Stimulated activated CD4-positive, alpha-beta T cell treated with anti-CD3 and anti-CD28 coated beads, Interleukin-4, amount 100 ng/mL, for 48 hours (primary cell): ENCODE measurements at regions not wholly inside any gene's neighbourhood (a gene's known extent, or its start where the extent isn't known, plus 50 kb on each side); places are given as distances from the start of the nearest gene placed in this dataset.
"Not testable (repeated sequence)": the region's sequence is repeated elsewhere in the genome, so short reads cannot be mapped to it uniquely, and the experiment has no call there.

ENCODE experiments used
- DNase-seq, 2 donors: peaks; one replicate each; pipeline ENCODE4 v3.0.0-alpha.2; 2020; ENCODE audit warnings: low read depth in 2 of 2

DNA sequence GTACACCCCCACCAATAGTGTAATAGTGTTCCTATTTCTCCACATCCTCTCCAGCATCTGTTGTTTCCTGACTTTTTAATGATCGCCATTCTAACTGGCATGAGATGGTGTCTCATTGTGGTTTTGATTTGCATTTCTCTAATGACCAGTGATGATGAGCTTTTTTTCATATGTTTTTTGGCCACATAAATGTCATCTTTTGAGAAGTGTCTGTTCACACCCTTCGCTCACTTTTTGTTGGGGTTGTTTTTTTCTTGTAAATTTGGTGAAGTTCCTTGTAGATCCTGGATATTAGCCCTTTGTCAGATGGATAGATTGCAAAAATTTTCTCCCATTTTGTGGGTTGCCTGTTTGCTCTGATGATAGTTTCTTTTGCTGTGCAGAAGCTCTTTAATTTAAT is 567.7 kb downstream of the MATN1 start:
- DNase-seq = not testable (repeated sequence)

DNA sequence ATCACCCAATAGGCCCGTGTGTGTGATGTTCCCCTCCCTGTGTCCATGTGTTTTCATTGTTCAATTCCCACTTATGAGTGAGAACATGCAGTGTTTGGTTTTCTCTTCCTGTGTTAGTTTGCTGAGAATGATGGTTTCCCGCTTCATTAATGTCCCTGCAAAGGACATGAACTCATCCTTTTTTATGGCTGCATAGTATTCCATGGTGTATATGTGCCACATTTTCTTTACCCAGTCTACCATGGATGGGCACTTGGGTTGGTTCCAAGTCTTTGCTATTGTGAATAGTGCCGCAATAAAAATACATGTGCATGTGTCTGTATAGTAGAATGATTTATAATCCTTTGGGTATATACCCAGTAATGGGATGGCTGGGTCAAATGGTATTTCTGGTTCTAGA is 568.1 kb downstream of the MATN1 start:
- DNase-seq = not testable (repeated sequence)

DNA sequence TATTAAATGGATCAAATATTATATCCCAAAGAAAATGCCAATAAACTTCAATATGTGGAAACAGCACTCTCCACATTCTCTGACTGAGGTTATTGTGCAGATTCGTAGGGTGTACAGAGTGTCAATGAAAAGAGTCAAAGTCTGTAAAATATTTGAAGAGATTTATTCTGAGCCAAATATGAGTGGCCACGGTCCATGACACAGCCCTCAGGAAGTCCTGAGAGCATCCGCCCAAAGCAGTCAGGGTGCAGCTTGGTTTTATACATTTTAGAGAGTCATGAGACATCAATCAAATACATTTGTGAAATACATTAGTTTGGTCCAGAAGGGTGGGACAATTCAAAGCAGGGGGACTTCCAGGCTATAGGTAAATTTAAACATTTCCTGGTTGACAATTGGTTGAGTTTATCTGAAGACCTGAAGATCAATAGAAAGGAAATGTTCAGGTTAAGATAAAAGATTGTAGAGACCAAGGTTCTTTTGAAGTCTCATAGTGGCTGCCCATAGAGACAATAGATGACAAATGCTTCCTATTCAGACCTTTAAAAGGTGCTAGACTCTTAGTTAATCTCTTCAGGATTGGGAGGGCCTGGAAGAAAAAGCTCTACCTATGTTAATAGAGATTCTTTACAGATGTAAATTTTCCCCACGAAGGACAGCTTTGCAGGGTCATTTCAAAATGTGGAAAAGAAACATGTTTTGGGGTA is 569.5 kb downstream of the MATN1 start:
- no peak for DNase-seq

DNA sequence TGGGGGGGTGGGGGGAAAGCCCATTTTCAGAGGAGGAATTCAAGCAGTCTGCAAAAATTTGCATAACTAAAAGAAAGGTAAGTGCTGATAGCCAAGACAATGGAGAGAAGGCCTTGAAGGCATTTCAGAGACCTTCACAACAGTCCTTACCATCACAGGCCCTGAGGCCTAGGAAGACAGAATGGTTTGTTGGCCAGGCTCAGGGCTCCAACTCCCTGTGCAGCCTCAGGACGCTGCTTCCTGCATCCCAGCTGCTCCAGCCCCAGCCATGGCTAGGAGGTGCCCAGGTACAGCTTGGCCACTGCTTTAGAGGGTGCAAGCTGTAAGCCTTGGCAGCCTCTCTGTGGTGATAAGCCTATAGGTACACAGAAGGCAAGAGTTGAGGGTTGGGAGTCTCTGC is 571.6 kb downstream of the MATN1 start:
- DNase-seq = no peak

DNA sequence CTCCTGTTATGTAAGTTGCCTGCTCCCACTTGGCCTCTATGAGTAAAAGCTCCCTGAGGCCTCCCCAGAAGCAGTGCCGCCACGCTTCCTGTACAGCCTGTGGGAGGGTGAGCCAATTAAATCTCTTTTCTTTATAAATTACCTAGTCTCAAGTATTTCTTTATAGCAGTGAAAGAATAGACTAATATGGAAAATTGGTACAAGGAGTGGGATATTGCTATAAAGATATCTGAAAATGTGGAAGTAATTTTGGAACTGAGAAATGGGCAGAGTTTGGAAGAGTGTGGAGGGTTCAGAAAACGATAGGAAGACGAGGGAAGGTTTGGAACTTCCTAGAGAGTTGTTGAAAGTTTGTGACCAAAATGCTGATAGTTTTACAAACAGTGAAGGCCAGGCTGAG is 572.3 kb downstream of the MATN1 start:
- DNase-seq = no peak

DNA sequence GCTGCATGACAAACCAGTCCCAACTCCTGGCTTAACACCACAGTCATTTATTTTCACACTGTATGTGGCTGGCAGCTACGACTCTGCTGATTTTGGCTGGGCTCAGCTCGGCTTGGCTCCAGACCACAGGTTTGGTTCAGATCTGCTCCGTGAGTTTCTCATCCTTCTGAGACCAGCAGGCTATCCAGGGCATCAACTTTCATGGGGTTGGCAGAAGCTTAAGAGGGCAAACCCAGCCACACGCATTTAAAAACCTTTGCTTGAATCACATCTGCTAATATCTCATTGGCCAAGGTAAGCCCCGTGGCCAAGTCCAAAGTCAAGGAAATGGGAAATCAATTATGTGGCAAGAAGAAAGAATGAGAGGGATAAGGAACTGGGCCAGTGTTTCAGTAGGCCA is 574.2 kb downstream of the MATN1 start:
- DNase-seq = no peak

DNA sequence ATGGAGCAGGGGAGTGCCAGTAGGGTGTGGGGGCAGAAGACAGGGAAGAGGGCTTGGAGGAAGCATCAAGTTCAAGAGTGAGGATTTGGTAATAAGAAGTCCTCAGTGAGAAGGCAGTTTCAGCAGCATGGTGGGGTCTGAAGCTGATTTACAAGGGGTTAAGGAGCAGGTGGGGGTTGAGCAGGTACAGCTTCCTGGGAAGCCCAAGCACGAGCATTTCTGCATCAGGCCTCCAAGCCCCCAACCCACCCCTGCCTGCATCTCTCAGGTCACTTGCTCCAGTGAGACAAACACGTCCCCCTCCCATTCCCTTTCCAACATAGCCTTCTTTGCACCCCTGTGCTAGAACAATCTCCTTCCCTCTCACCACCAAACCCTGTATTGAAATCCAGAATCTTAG is 574.7 kb downstream of the MATN1 start:
- no peak for DNase-seq

DNA sequence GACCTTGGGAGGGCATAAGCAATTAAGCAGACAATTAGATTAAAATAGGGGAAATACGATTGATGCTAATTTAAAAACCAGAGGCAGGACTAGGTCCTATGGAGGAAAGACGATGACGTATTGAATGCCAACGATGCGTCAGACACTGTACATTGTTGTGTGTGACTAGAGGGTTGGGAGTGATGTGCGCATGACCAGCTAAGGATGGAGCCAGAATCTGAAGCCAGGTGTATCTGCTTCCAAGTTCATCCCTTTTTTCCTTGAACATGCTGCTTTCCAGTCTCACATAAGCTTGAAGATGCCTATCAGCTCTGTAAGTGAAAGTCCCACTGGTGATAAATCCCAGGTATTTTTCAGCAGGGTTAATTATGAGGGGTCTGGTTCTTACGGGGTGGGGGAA is 576.2 kb downstream of the MATN1 start:
- no peak for DNase-seq

DNA sequence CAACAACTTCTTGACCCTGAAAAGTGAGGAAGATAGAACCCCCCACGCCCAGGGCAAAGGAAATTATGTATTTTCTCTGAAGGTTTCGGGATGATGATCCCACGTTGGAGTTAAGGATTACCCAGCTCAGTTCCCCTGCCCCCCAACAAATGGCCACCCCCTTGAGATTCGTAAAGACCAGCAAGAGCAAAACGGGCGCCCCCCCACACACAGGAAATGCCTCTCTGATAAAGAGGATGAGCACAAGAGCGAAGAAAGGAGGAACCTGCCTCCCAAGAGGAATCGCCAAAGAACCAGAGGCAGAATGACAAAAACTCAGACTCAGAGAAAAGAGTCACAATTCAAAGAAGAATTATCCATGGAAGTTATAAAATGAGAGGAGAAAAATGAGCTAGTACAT is 576.9 kb downstream of the MATN1 start:
- DNase-seq = no peak

DNA sequence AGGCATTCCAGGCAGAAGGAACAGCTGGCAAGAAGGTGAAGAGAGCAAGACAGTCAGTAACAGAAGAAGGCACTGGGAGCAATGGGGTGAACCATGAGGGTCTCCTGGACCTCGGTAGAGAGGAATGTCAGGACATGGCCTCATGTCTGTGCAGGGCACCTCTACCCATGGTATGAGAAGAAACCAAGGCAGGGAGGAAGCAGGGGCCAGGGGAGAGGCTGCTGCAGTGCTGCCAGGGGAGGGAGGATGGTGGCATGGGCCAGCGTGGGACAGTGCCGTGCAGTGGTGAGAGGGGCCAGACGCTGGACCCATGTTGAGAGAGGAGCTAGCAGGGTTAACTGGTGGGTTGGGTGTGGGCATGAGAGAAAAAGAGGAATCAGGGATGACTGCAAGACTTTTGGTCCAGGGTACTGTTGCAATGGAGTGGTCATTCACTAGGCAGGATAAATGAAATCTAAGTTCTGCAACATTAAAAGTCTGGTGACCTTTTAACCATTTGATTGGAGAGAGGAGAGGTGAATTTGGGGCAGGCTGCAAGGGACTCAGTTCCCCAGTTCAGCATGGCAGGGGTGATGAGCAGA is 577.6 kb downstream of the MATN1 start:
- DNase-seq = no peak

DNA sequence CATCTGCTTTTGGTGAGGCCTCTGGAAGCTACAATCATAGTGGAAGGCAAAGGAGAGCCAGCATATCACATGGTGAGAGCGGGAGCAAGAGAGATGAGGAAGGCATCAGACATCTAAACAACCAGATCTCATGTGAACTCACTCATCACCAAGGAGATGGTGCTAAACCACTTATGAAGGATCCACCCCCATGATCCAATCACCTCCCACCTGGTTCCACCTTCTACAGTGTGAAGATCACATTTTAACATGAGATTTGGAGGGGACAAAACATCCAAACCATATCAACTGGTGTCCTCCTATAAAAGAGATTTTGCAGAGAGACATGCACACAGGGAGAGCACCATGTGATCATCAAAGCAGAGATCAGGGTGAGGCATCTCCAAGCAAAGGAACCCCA is 578.6 kb downstream of the MATN1 start:
- no peak for DNase-seq

DNA sequence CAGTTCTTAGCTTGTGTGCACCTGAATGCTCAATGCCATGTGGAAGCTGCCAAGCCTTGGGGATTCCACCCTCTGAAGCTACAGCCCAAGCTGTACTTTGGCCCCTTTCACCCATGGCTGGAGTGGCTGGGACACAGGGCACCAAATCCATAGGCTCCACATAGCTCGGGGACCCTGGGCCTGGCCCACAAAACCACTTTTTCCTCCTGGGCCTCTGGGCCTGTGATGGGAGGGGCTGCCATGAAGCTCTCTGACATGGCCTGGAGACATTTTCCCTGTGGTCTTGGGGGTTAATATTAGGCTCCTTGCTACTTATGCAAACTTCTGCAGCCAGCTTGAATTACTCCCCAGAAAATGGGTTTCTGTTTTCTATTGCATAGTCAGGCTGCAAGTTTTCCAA is 579.9 kb downstream of the MATN1 start:
- DNase-seq = no peak

DNA sequence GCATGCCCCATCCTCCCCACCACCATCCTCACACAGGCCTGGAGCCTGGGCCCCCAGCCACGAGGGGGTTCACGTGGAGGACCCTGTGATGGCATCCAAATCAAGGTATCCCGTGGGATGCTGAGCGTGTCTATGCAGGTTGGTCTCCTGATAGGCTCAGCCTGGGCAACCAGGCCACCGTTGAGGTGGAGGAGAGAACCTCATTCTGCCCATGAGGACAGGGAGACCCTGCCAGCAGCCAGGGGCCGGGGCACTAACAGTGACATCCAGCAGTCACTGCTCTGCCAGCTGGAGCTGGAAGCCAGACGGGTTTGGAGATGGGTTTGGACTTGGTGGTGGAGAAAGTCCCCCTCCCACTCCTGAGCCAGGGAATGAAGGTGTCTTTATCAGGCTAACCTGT is 582.8 kb downstream of the MATN1 start:
- no peak for DNase-seq

DNA sequence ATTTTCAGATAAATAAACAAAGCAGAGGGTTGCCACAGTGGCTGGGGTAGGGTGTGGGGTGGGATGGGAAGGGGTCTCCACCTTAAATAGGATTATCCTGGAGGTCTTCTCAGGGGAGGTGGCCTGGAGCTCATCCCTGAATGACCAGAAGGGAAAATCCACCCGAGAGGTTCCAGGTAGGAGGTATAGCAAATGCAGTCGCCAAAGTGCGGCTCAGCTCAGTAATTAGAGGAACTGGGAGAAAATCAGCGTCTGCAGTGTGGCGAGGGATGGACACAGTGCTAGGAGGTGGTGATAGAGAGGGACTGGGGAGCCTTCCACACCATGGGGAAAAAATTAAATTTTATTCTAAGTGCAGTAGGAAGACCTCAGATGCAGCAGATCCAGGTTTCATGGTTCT is 584.5 kb downstream of the MATN1 start:
- DNase-seq = no peak

DNA sequence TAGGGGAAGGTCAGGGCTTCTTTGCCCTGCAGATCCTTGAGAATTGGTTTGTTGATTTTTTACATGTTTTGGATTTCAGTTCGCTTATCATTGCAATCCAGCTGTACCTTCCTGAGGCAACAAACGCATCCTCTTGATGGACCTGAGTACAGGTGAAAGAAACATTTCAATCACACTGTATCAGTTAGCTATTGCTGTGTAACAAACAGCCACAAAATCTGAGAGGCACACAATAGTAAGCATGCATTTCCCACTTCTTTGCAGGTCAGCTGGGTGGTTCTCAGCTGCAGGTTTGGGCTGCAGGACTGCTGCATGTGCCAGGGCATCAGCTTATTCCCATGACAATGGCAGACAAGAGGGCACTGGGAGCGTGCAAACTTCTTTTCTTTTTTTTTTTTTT is 586.4 kb downstream of the MATN1 start:
- no peak for DNase-seq

DNA sequence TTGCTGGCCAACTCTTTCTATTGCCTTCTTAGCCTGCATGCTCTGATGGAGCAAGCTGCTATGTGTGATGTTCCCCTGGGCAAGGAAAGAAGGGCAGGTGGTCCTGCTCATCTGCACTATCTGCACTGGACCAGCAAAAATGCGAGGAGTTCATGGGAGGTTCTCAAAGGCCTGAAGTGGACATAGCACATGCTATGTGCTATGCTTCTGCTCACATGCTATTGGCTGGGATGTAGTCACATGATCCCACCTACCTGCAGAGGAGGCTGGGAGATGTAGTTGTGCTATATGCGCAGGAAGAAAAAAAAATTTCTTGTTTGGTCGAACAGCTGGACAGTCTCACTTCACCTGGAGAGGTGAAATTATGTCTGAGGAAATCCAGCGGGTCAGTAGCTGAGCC is 587.7 kb downstream of the MATN1 start:
- no peak for DNase-seq

DNA sequence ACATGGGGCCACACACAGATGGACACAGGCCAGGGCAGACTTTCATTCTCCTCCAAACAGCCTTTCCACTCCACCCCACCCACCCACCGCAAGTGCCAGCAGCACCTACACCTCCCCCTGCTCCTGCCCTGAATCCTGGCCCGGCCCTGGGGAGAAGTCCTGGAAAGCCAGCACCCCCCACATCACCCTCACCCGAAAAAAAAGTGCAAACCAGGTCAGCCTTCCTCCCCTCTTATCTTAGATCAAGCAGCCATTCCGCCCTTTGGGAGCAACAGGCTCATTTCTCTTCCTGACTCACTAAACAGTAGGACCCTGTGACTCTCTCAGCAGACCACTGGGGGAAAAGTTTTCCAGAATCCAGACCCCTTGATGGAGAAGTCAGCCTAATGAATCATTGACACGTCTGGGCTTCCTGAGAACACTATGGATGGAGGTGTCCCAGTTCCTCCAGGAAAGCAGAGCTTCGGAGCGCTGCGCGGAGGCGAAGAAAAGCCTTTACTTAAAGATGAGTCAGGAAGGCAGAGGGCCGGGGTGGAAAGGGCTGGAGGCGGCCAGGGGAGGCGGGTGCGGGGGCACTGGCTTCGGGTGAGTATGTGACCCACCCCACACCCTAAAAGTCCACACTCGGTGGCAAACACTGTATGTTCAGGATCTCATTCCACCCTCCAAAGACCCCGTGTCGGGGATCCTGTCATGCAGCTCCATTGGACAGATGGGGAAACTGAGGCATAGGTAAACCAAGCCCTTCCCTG is 588.7 kb downstream of the MATN1 start:
- DNase-seq = no peak

DNA sequence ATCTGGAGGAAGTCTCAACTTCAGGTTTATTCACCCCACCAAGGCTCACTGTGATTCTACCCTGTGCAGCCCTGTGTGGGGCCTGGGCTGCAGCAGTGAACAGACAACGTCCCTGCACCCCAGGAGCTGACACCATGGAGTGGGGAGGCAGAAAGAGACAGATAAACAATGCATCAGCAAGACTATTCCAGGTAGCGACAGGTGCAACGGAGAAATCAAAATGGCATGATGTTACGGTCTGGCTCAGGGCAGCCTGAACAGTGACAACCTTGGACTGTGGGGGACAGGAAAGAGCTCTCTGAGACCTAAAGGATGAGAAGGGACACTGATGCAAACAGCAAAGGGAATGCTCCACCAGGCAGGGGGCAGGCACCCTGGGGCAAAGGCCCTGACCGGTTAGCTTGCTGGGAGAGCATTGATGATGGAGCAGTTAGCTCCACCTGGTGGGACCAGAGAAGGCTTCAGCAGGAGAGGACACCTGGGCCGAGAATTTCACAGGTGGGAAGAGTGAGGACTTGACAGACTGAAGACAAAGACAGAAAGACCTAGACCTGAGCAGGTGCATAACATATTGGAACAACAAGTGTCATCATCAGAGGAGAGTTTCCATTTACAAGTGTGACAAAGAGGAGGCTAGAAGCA is 589.9 kb downstream of the MATN1 start:
- DNase-seq = no peak

DNA sequence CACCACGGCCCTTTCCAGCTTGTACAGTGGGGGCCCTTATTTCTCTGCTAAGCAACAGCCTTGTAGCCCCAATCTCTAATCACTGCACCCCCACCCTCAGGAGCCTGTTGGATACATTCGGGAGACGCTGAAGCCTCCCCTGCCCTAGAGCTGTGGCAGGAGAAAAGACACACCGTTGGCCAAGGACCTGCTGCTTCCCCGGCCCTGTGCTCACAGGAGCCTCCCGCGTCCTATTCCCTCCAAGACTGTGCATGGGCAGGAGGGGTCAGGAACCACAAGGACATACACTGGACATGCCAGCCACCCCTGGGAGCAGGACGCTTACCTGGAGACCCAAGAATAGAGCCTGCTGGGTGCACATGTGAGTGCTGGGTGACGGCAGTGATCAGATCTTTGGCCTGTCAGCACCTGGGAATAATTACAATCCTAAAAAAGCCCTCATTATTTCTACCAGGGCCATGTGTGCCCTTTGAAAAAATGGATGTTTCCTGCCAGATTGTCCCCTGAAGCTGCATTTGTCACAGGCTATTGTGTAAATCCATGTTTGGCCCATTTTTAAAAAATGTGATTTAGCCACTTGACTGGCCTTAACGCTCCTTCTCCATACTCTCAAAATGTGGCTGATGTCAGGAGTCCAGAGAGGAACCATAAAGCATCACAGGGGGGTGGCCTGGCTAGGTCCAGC is 590.6 kb downstream of the MATN1 start:
- DNase-seq = no peak

DNA sequence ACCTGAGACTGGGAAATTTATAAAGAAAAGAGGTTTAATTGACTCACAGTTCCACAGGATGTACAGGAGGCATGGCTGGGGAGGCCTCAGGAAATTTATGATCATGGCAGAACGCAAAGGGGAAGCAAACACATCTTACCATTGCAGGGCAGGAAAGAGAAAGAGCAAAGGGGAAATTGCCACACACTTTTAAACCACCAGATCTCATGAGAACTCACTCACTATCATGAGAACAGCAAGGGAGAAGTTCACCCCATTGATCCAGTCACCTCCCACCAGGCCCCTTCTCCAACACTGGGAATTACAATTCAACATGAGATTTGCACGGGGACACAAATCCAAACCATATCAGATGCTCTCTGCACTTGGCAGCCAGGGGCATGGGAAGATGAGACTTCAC is 592.8 kb downstream of the MATN1 start:
- DNase-seq = not testable (repeated sequence)

DNA sequence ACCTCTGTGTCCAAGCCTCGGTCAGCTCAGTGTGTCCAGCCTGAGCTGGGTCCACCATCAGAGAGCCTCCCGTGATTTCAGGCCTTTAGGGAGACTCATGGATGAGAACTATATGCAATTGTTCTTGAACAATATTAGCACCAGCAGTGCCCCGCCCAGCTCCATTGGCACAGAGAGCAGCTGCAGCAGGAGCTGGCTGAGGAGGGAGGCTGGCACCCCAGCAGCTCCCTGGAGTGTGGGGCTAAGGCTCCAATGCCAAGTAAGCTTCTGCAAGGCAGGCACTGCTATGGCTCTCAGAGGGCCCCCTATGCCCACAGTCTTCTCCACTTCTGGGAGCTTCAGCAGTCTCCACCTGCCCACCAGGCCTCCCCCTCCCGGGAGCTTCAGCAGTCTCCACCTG is 593.3 kb downstream of the MATN1 start:
- no peak for DNase-seq

DNA sequence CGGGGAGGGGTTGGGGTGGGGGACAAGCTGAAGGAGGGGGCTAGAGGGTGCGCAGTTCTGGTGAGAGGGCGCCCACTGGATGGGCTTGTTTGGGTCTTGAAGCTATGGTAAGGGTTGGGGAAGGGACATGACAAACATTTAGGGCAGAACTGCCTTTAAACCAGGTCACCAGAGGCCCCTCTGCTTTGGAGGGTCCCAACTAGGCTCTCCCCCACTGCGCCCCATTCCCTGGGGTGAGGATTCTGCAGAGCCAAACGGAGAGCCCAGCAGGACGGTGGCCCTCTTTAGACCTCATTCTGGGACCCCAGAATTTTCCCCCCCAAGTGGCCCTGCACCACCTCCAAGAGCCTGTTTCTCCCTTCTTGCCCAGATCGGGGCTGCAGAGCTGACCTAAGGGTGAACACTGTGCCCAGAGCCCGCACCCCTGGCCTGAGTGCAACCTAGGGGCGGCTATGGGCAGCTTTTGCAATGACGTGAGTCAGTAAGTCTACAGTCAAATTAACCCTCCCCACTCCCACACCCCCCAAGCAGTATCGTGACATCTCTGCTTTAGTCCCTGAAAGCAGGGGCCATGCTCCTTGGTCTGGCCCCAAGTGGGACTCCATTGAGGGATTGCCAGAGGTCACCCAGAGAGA is 593.8 kb downstream of the MATN1 start:
- DNase-seq = no peak
